ENCODE measurements at regions not wholly inside any gene's neighbourhood (a gene's known extent, or its start where the extent isn't known, plus 50 kb on each side); places are given as distances from the start of the nearest gene placed in this dataset.

- DNase-seq: no peak
Observed at GRCh38 chr11:70915158-70915985, 337.0 kb downstream of the SHANK2 start.

GRCh38 chr11:70916351-70916750, 336.0 kb downstream of the SHANK2 start:
- no peak for DNase-seq

- no peak for DNase-seq
Observed at GRCh38 chr11:70918242-70918641, 334.1 kb downstream of the SHANK2 start.

GRCh38 chr11:70921804-70922203, 330.6 kb downstream of the SHANK2 start:
- no peak for DNase-seq

GRCh38 chr11:70924108-70924507, 328.3 kb downstream of the SHANK2 start:
- DNase-seq: no peak

- DNase-seq: no peak
Observed at GRCh38 chr11:70925238-70925637, 327.1 kb downstream of the SHANK2 start.

GRCh38 chr11:70926543-70927201, 325.7 kb downstream of the SHANK2 start:
- no peak for DNase-seq

- DNase-seq: no peak
Observed at GRCh38 chr11:70928854-70929598, 323.4 kb downstream of the SHANK2 start.

- DNase-seq: no peak
Observed at GRCh38 chr11:70930215-70930614, 322.2 kb downstream of the SHANK2 start.

- no peak for DNase-seq
Observed at GRCh38 chr11:70931430-70931829, 320.9 kb downstream of the SHANK2 start.

GRCh38 chr11:70933981-70934583, 318.3 kb downstream of the SHANK2 start:
- DNase-seq: no peak

- no peak for DNase-seq
Observed at GRCh38 chr11:70935006-70935768, 317.2 kb downstream of the SHANK2 start.

GRCh38 chr11:70942593-70942992, 309.8 kb downstream of the SHANK2 start:
- no peak for DNase-seq

- DNase-seq: no peak
Observed at GRCh38 chr11:70944141-70944540, 308.2 kb downstream of the SHANK2 start.

- DNase-seq: no peak
Observed at GRCh38 chr11:70944636-70945035, 307.7 kb downstream of the SHANK2 start.

GRCh38 chr11:70948398-70948797, 304.0 kb downstream of the SHANK2 start:
- DNase-seq: no peak

- no peak for DNase-seq
Observed at GRCh38 chr11:70948855-70949531, 303.4 kb downstream of the SHANK2 start.

GRCh38 chr11:70951139-70951804, 301.1 kb downstream of the SHANK2 start:
- DNase-seq: no peak

GRCh38 chr11:70952191-70952590, 300.2 kb downstream of the SHANK2 start:
- DNase-seq: no peak

GRCh38 chr11:70953720-70954119, 298.7 kb downstream of the SHANK2 start:
- no peak for DNase-seq

- no peak for DNase-seq
Observed at GRCh38 chr11:70954471-70954870, 297.9 kb downstream of the SHANK2 start.

All from CD4-positive, alpha-beta T cell treated with Interleukin-21 for 1 hour (primary cell).